H1 (cell line): ENCODE measurements at regions not wholly inside any gene's neighbourhood (a gene's known extent, or its start where the extent isn't known, plus 50 kb on each side); places are given as distances from the start of the nearest gene placed in this dataset.

ENCODE experiments used
- CTCF ChIA-PET: fragments of 300-600 bp; sonication (Branson Sonifier 250); formaldehyde crosslinking; loops from one replicate; lab custom pipeline; 2021; ENCODE audit not compliant: partially characterized antibody; lab: Charles Lee
- POLR2A ChIA-PET: fragments of 300-600 bp; sonication (Branson Sonifier 250); formaldehyde crosslinking; loops from one replicate; lab custom pipeline; 2021; ENCODE audit warnings: inconsistent platforms; ENCODE audit not compliant: partially characterized antibody; lab: Charles Lee
- DNase-seq, 2 experiments: peaks; one replicate each; pipeline versions ENCODE4 v3.0.0 to v3.0.0-alpha.2; 2010 to 2022; ENCODE audit warnings: low spot score in 2 of 2, low read depth in 1 of 2, mixed read lengths in 1 of 2
- FAIRE-seq: peaks from 2 replicates; lab custom pipeline; 2011; peaks lifted over from hg19 to GRCh38; lab: Jason Lieb, UNC
- H2AFZ ChIP-seq: 2 replicates; pipeline ENCODE4 v1.8.1; 2012; ENCODE audit warnings: low read length, inconsistent platforms
- H2AK5ac ChIP-seq: 2 replicates; pipeline ENCODE4 v1.6.1; 2013; ENCODE audit warnings: low read depth, low read length
- H2BK120ac ChIP-seq: replicated peaks from 2 replicates; pipeline ENCODE3; 2013; ENCODE audit warnings: low read depth, low read length, inconsistent platforms
- H2BK12ac ChIP-seq: 2 replicates; pipeline ENCODE4 v1.6.1; 2013; ENCODE audit warnings: low read depth, low read length
- H2BK15ac ChIP-seq: 2 replicates; pipeline ENCODE4 v1.6.1; 2013; ENCODE audit warnings: low read length
- H2BK20ac ChIP-seq: 2 replicates; pipeline ENCODE4 v1.6.1; 2013; ENCODE audit warnings: low read length
- H2BK5ac ChIP-seq: 2 replicates; pipeline ENCODE4 v1.6.1; 2013; ENCODE audit warnings: low read depth, low read length
- H3K14ac ChIP-seq: 2 replicates; pipeline ENCODE4 v1.6.1; 2013; ENCODE audit warnings: inconsistent platforms; ENCODE audit not compliant: insufficient read length
- H3K18ac ChIP-seq: 2 replicates; pipeline ENCODE4 v1.6.1; 2013; ENCODE audit warnings: low read length; ENCODE audit errors: extremely low read depth
- H3K23ac ChIP-seq: 2 replicates; pipeline ENCODE4 v1.6.1; 2013; ENCODE audit warnings: inconsistent platforms; ENCODE audit not compliant: insufficient read length
- H3K23me2 ChIP-seq: 2 replicates; pipeline ENCODE4 v1.6.1; 2013; ENCODE audit warnings: low read depth, low read length
- H3K27ac ChIP-seq: 2 replicates; pipeline ENCODE4 v1.6.1; 2011; ENCODE audit warnings: low read depth, low read length, inconsistent platforms
- H3K27me3 ChIP-seq, 4 experiments: replicated peaks in 1 of 4; 1 replicate in 1 of 4; 2 replicates in 3 of 4; pipeline versions ENCODE4 v1.6.1 to v1.8.1; 2011 to 2013; ENCODE audit warnings: low read length in 3 of 4, mild to moderate bottlenecking in 3 of 4, inconsistent platforms in 2 of 4, mixed read lengths in 2 of 4, moderate library complexity in 1 of 4; ENCODE audit not compliant: control insufficient read depth in 3 of 4, insufficient read depth in 3 of 4; ENCODE audit errors: extremely low read depth in 1 of 4
- H3K36me3 ChIP-seq, 4 experiments: 2 replicates each; pipeline versions ENCODE4 v1.6.1 to v1.8.1; 2011 to 2013; ENCODE audit warnings: mild to moderate bottlenecking in 4 of 4, low read length in 3 of 4, moderate library complexity in 2 of 4, control low read depth in 1 of 4, inconsistent platforms in 1 of 4; ENCODE audit not compliant: insufficient read depth in 4 of 4, control insufficient read depth in 2 of 4
- H3K4ac ChIP-seq: replicated peaks from 2 replicates; pipeline ENCODE3; 2013; ENCODE audit warnings: low read length, low read depth, mixed read lengths, inconsistent platforms; ENCODE audit not compliant: insufficient read length
- H3K4me1 ChIP-seq, 4 experiments: replicated peaks in 1 of 4; 1 replicate in 1 of 4; 2 replicates in 3 of 4; pipeline versions ENCODE4 v1.6.1 to v1.8.1; 2011 to 2013; ENCODE audit warnings: low read length in 3 of 4, inconsistent platforms in 2 of 4, mixed read lengths in 1 of 4; ENCODE audit not compliant: insufficient read depth in 4 of 4, control insufficient read depth in 3 of 4
- H3K4me2 ChIP-seq, 2 experiments: 2 replicates each; pipeline versions ENCODE4 v1.6.1 to v1.8.1; 2011 to 2013; ENCODE audit warnings: low read depth in 2 of 2, low read length in 2 of 2, control low read depth in 1 of 2, inconsistent platforms in 1 of 2, mild to moderate bottlenecking in 1 of 2; ENCODE audit not compliant: insufficient read depth in 1 of 2
- H3K4me3 ChIP-seq, 4 experiments: fragments of 200-600, 300-600 bp in 1 of 4; sonication (generic), shearing (Covaris generic), sonication (Bioruptor Twin) in 1 of 4; 2 replicates each; pipeline versions ENCODE4 v1.5.1 to v1.8.1; 2011 to 2016; ENCODE audit warnings: low read length in 4 of 4, low read depth in 3 of 4, control low read depth in 2 of 4, inconsistent platforms in 2 of 4, mild to moderate bottlenecking in 2 of 4, mixed read lengths in 1 of 4, moderate library complexity in 1 of 4; ENCODE audit not compliant: insufficient read depth in 2 of 4; ENCODE audit errors: extremely low read depth in 1 of 4
- H3K56ac ChIP-seq: replicated peaks from 2 replicates; pipeline ENCODE3; 2013; ENCODE audit warnings: low read depth, mild to moderate bottlenecking, mixed read lengths, low read length, inconsistent platforms; ENCODE audit not compliant: insufficient read length
- H3K79me1 ChIP-seq: 2 replicates; pipeline ENCODE4 v1.6.1; 2013; ENCODE audit warnings: low read depth, low read length, control low read depth
- H3K79me2 ChIP-seq, 2 experiments: 2 replicates each; pipeline versions ENCODE4 v1.6.1 to v1.8.1; 2012 to 2013; ENCODE audit warnings: low read length in 2 of 2, mild to moderate bottlenecking in 2 of 2, inconsistent platforms in 1 of 2; ENCODE audit not compliant: insufficient read depth in 2 of 2, control insufficient read depth in 1 of 2
- H3K9ac ChIP-seq, 4 experiments: replicated peaks in 1 of 4; 1 replicate in 1 of 4; 2 replicates in 3 of 4; pipeline versions ENCODE4 v1.6.1 to v1.8.1; 2011 to 2013; ENCODE audit warnings: low read depth in 3 of 4, low read length in 3 of 4, control low read depth in 2 of 4, mild to moderate bottlenecking in 2 of 4, moderate library complexity in 2 of 4, inconsistent platforms in 1 of 4; ENCODE audit errors: extremely low read depth in 1 of 4
- H3K9me3 ChIP-seq, 2 experiments: 2 replicates each; pipeline versions ENCODE4 v1.6.1 to v1.8.1; 2012 to 2013; ENCODE audit warnings: mild to moderate bottlenecking in 2 of 2, moderate library complexity in 2 of 2, control low read depth in 1 of 2, inconsistent platforms in 1 of 2, low read depth in 1 of 2, low read length in 1 of 2, mixed read lengths in 1 of 2; ENCODE audit not compliant: insufficient read depth in 2 of 2
- H4K20me1 ChIP-seq, 2 experiments: replicated peaks in 1 of 2; 2 replicates each; pipeline versions ENCODE3 to v1.8.1; 2011 to 2013; ENCODE audit warnings: inconsistent platforms in 2 of 2, low read length in 2 of 2, mild to moderate bottlenecking in 1 of 2; ENCODE audit not compliant: insufficient read depth in 2 of 2, control insufficient read depth in 1 of 2
- H4K5ac ChIP-seq: 2 replicates; pipeline ENCODE4 v1.6.1; 2013; ENCODE audit warnings: low read length, low read depth, mixed read lengths, inconsistent platforms; ENCODE audit not compliant: insufficient read length
- H4K8ac ChIP-seq: 2 replicates; pipeline ENCODE4 v1.8.0; 2013; ENCODE audit warnings: mild to moderate bottlenecking, moderate library complexity, low read length, inconsistent platforms; ENCODE audit not compliant: insufficient read depth; ENCODE audit errors: extremely low read depth
- H4K91ac ChIP-seq: replicated peaks from 2 replicates; pipeline ENCODE3; 2013; ENCODE audit warnings: low read length, mixed read lengths, inconsistent platforms; ENCODE audit not compliant: insufficient read length
- BCL11A ChIP-seq, 2 experiments: IDR thresholded peaks; one replicate each; pipeline ENCODE4 v1.6.1; 2011; ENCODE audit warnings: low read depth in 2 of 2, low read length in 2 of 2, mild to moderate bottlenecking in 2 of 2
- CREB1 ChIP-seq: IDR thresholded peaks from 2 replicates; pipeline ENCODE4 v1.6.1; 2012; ENCODE audit warnings: inconsistent platforms
- EGR1 ChIP-seq: IDR thresholded peaks from 2 replicates; pipeline ENCODE4 v1.6.1; 2011; ENCODE audit warnings: low read depth, low read length, borderline replicate concordance
- HDAC2 ChIP-seq, 2 experiments: fragments of 300-600 bp in 1 of 2; sonication (generic) in 1 of 2; IDR thresholded peaks; 2 replicates each; pipeline ENCODE4 v1.6.1; 2011 to 2012; ENCODE audit warnings: low read depth in 2 of 2, low read length in 2 of 2, mild to moderate bottlenecking in 2 of 2, moderate library complexity in 2 of 2, borderline replicate concordance in 1 of 2, inconsistent platforms in 1 of 2
- HDAC6 ChIP-seq: IDR thresholded peaks from one replicate; pipeline ENCODE4 v1.7.1; 2012; ENCODE audit warnings: low read depth, mild to moderate bottlenecking, inconsistent platforms, low read length, moderate library complexity
- MAFK ChIP-seq: IDR thresholded peaks from 2 replicates; pipeline ENCODE4 v1.6.1; 2012; ENCODE audit warnings: low read depth, mild to moderate bottlenecking, improper control_type of control experiment, low read length
- NANOG ChIP-seq: IDR thresholded peaks from 2 replicates; pipeline ENCODE4 v1.6.1; 2011; ENCODE audit warnings: low read length, low read depth, mild to moderate bottlenecking, inconsistent platforms; ENCODE audit not compliant: insufficient read depth, poor library complexity, severe bottlenecking
- PHF8 ChIP-seq: fragments of 200-600 bp; sonication (generic); conservative IDR thresholded peaks from 2 replicates; pipeline ENCODE4 v1.7.1; 2012; ENCODE audit warnings: low read depth, mild to moderate bottlenecking, inconsistent platforms, low read length, moderate library complexity
- POLR2A ChIP-seq, 2 experiments: IDR thresholded peaks; 1 replicate in 1 of 2; 2 replicates in 1 of 2; pipeline ENCODE4 v1.6.1; 2011; ENCODE audit warnings: low read depth in 2 of 2, low read length in 2 of 2, mild to moderate bottlenecking in 2 of 2; ENCODE audit errors: control extremely low read depth in 1 of 2
- POU5F1 ChIP-seq: IDR thresholded peaks from 2 replicates; pipeline ENCODE4 v1.6.1; 2011; ENCODE audit warnings: low read depth, mild to moderate bottlenecking, low read length, moderate library complexity
- RFX5 ChIP-seq: IDR thresholded peaks from 2 replicates; pipeline ENCODE4 v1.6.1; 2011; ENCODE audit warnings: low read depth, low read length, improper control_type of control experiment, borderline replicate concordance
- SIX5 ChIP-seq: IDR thresholded peaks from 2 replicates; pipeline ENCODE4 v1.6.1; 2011; ENCODE audit warnings: mild to moderate bottlenecking, low read depth, low read length
- SP4 ChIP-seq: IDR thresholded peaks from 2 replicates; pipeline ENCODE4 v1.6.1; 2012; ENCODE audit warnings: low read length, inconsistent platforms
- WGBS, 2 experiments: shearing (Covaris generic) in 1 of 2; methylation state at CpG; one replicate each; pipeline versions ENCODE4 v1.1.6 to v1.1.7; 2013 to 2015; ENCODE audit warnings: low lambda C conversion rate in 2 of 2, mixed read lengths in 2 of 2, inconsistent platforms in 1 of 2, low coverage in 1 of 2, missing lambda C conversion rate in 1 of 2; ENCODE audit not compliant: insufficient replicate concordance in 2 of 2, insufficient coverage in 1 of 2, insufficient read length in 1 of 2; ENCODE audit errors: extremely low coverage in 1 of 2, missing lambda C conversion rate in 1 of 2; 5-methylcytosine and 5-hydroxymethylcytosine counted together
- TF ChIP-seq, protein P1 (sequence below): IDR thresholded peaks from 2 replicates; pipeline ENCODE4 v1.6.1; 2012; ENCODE audit warnings: inconsistent platforms

DNA sequence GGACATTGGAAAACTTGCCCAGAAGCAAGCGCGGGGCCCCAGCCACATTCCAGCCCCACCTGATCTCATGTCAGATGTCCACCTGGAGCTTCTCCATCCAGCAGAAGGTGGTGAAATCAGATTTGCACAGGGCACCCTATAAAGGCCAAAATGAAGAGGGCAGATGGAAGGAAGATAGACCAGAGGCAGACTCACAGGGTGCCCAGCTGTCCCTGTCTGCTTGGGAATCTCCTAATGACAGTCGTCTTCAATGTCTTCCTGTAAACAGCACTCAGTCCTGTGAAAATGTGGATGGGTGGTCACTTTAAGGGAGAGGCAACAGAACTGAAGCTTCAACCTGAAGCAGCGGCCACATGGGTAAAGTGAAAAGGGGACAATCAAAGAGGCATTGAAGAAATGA lies 607.5 kb downstream of the IRX1 start:
- H3K23ac ChIP-seq, result no peak overlapping the region
- H2AFZ ChIP-seq, result no peak overlapping the region
- 96% methylated on average over 4 of the region's 4 CpGs; no CpG with 5 or more reads in 1 of the 2 experiments for WGBS, 2 experiments
- DNase-seq (no peak), FAIRE-seq (no peak)
- no peaks in the 10 kb centered on the region for H3K23me2 ChIP-seq
- no peak overlapping the region for H4K91ac ChIP-seq
- H2BK12ac ChIP-seq, result no peak overlapping the region
- H2BK5ac ChIP-seq, result no peak overlapping the region
- no peak overlapping the region for H2AK5ac ChIP-seq
- no peak overlapping the region for H3K56ac ChIP-seq
- H3K27me3 ChIP-seq, result no peaks in the 10 kb centered on the region; a peak in 1 of 7 replicates
- TF ChIP-seq NANOG, result no peak
- no peak for TF ChIP-seq EGR1
- TF ChIP-seq POLR2A (IDR thresholded peaks at IDR 0.05; ENCODE audit: control extremely low read depth in 1 of 2, low read depth in 2 of 2, low read length in 2 of 2), result no peak
- TF ChIP-seq RFX5, result no peak
- TF ChIP-seq MAFK, result no peak
- no peak for TF ChIP-seq CREB1
- TF ChIP-seq SP4, result no peak
- TF ChIP-seq HDAC6, result no peak
- no peak for TF ChIP-seq SIX5
- no peak for TF ChIP-seq BCL11A (IDR thresholded peaks at IDR 0.05; ENCODE audit: low read depth in 2 of 2, low read length in 2 of 2)
- TF ChIP-seq POU5F1, result no peak
- TF ChIP-seq, protein P1, sequence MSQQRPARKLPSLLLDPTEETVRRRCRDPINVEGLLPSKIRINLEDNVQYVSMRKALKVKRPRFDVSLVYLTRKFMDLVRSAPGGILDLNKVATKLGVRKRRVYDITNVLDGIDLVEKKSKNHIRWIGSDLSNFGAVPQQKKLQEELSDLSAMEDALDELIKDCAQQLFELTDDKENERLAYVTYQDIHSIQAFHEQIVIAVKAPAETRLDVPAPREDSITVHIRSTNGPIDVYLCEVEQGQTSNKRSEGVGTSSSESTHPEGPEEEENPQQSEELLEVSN, result no peak
- TF ChIP-seq PHF8, result no peak
- TF ChIP-seq HDAC2 (IDR thresholded peaks at IDR 0.05; ENCODE audit: borderline replicate concordance in 1 of 2, low read depth in 2 of 2, low read length in 2 of 2), result no peak
- H3K79me1 ChIP-seq, result no peaks in the 10 kb centered on the region
- ChIA-PET CTCF (interaction anchor here (3.5 kb wide), 1 partner anchor 92 kb away, joined by 11 read pairs; no protein-coding TSS in a partner anchor), POLR2A (no interaction called here)
- no peak overlapping the region for H3K4me3 ChIP-seq
- H4K20me1 ChIP-seq, result no peaks in the 10 kb centered on the region
- no peak overlapping the region for H2BK15ac ChIP-seq
- no peaks in the 10 kb centered on the region for H3K36me3 ChIP-seq
- no peak overlapping the region for H4K8ac ChIP-seq
- no peak overlapping the region for H3K4ac ChIP-seq
- no peak overlapping the region for H3K4me2 ChIP-seq
- no peak overlapping the region for H3K9ac ChIP-seq
- no peak overlapping the region for H2BK120ac ChIP-seq
- H2BK20ac ChIP-seq, result no peak overlapping the region
- no peaks in the 10 kb centered on the region for H3K9me3 ChIP-seq
- no peaks in the 10 kb centered on the region for H3K79me2 ChIP-seq
- H4K5ac ChIP-seq, result no peak overlapping the region
- no peak overlapping the region for H3K18ac ChIP-seq
- H3K27ac ChIP-seq, result no peak overlapping the region
- H3K14ac ChIP-seq, result no peak overlapping the region
- H3K4me1 ChIP-seq, result peaks cover 3 to 29% (median 24%) of the 10 kb centered on the region in 4 experiments; a peak in 6 of 7 replicates
